ENCODE measurements at regions not wholly inside any gene's neighbourhood (a gene's known extent, or its start where the extent isn't known, plus 50 kb on each side); places are given as distances from the start of the nearest gene placed in this dataset.

DNA sequence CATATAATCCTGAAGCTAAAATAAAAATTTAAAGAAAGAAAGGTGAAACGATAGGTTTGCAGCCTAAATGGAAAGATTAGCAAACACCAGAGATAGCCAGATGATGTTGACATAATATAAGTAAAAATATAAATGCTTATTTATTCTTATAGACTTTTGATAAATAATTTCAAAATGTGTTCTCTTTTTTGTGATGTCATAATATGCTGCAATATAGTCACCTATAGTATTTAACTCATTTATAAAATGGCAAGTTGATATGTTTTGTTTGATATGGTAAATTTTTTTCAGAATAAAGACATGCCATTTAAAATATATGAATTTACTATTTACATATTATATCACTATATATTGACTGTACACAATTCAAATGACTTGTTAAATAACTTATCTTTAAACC lies 813.4 kb downstream of the LRFN5 start:
- Histone ChIP-seq H3K9me3 (replicated peaks in 1 of 11) (no peaks in the 10 kb centered on the region), H3K9ac (no peak overlapping the region), H3K4me1 (no peaks in the 10 kb centered on the region), H4K20me1 (no peaks in the 10 kb centered on the region), H3K36me3 (no peaks in the 10 kb centered on the region), H3K27ac (no peak overlapping the region), H3K4me2 (no peak overlapping the region), H3K27me3 (no peaks in the 10 kb centered on the region), H3K4me3 (no peak overlapping the region)
- no peak for TF ChIP-seq Cebpa-rat (IDR thresholded peaks at IDR 0.05)

DNA sequence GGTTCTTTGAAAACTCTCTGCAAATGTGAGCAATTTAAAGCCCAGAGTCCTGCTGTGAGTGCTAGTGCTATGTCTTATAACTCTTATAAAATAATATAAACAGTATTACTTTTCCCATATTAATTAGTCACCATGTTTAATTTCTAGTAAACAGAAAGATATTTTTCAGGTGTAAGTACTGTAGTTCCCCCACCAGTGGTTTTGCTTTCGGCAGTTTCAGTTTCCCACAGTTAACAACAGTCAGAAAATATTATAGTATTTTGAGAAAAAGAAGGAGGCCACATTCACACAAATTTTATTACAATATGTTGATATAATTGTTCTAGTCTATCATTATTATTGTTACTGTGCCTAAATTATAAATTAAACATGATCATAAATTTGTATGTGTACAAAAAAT lies 800.5 kb downstream of the LRFN5 start:
- TF ChIP-seq Cebpa-rat (IDR thresholded peaks at IDR 0.05), result no peak
- Histone ChIP-seq H3K4me1 (no peaks in the 10 kb centered on the region), H4K20me1 (no peaks in the 10 kb centered on the region), H3K36me3 (no peaks in the 10 kb centered on the region), H3K9me3 (replicated peaks in 1 of 11) (no peaks in the 10 kb centered on the region), H3K4me3 (no peak overlapping the region), H3K4me2 (no peak overlapping the region), H3K9ac (no peak overlapping the region), H3K27me3 (no peaks in the 10 kb centered on the region), H3K27ac (no peak overlapping the region)

DNA sequence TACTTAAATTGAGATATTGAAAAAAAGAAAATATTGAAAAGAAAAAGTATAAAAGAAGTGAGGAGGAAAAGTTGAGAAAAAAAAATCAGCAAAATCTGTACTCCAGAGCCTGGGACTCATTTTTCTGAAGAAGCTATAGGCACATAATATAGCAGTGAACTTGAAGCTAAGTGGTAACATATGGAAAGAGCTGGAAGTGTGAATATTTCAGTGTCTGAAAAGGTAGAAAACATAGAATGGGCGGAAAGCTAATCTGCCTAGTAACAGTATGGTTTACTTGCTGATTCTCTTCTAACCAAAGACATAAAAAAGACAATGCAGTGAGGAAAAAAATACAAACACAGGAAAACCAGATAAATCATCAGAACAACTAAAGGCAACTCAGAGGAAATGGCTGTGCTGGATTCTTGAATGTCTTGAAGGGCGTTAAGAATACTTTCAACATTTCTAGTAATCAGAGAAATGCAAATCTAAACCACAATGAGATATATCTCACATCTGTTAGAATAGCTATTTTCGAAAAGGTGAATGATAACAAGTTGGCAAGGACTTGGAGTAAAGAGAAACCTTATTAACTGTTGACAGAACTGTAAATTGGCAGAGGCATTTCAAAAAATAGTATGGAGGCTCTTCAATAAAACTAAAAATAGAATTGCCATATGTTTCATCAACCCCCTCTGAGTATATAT lies 784.6 kb downstream of the LRFN5 start:
- no peaks in the 10 kb centered on the region for H3K36me3 ChIP-seq
- H3K4me1 ChIP-seq, result peaks cover 0 to 5% (median 0%) of the 10 kb centered on the region in 10 experiments; a peak in 1 of 20 replicates
- H3K4me2 ChIP-seq, result no peak overlapping the region
- no peaks in the 10 kb centered on the region for H3K9me3 ChIP-seq (replicated peaks in 1 of 11)
- H4K20me1 ChIP-seq, result no peaks in the 10 kb centered on the region
- no peak overlapping the region for H3K27ac ChIP-seq
- H3K4me3 ChIP-seq, result no peak overlapping the region
- no peak for TF ChIP-seq Cebpa-rat (IDR thresholded peaks at IDR 0.05)
- no peak overlapping the region for H3K9ac ChIP-seq
- H3K27me3 ChIP-seq, result no peaks in the 10 kb centered on the region

DNA sequence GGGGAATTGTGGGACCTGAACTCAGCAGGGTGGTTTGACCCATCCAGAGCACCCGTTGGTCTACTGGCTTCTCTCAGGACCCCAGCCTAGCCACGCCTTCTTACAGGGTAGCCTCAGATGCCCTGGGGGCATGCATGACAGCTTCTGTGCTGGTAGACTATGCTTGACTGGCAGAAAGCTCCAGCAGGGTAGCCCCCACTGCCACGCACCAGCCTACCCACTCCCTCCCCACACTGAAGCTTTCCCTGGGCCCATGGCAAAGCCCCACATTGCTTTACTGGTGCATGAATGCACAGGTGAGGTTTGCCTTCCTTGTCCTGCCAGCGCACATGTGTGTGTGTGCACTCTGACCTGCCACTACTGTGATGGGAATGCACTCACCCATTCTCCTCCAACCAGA lies 772.2 kb downstream of the LRFN5 start:
- Histone ChIP-seq H3K4me2 (no peak overlapping the region), H3K27me3 (no peaks in the 10 kb centered on the region), H3K36me3 (no peaks in the 10 kb centered on the region), H3K9me3 (replicated peaks in 1 of 11) (no peaks in the 10 kb centered on the region), H3K4me1 (no peaks in the 10 kb centered on the region), H4K20me1 (no peaks in the 10 kb centered on the region), H3K4me3 (no peak overlapping the region), H3K9ac (no peak overlapping the region), H3K27ac (no peak overlapping the region)
- TF ChIP-seq Cebpa-rat (IDR thresholded peaks at IDR 0.05), result no peak

DNA sequence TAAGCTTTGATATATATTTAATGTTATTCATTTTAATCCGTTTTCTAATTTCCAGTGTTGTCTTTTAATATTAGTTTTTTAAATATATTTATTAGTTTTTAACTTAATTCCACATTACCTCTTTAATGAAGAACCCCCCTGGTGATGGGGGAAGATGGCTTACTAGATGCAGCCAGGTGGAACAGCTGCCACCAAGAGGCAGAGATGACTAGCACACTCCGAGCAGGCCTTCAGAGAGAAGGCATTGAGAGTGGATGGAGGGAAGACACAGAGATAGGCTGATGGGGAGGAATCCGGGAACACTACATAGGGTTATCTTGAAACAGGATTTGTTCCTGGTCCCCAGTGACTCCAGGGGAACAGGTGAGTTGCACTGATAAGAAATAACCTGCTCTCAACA lies 771.6 kb downstream of the LRFN5 start:
- Histone ChIP-seq H3K36me3 (no peaks in the 10 kb centered on the region), H4K20me1 (no peaks in the 10 kb centered on the region)

DNA sequence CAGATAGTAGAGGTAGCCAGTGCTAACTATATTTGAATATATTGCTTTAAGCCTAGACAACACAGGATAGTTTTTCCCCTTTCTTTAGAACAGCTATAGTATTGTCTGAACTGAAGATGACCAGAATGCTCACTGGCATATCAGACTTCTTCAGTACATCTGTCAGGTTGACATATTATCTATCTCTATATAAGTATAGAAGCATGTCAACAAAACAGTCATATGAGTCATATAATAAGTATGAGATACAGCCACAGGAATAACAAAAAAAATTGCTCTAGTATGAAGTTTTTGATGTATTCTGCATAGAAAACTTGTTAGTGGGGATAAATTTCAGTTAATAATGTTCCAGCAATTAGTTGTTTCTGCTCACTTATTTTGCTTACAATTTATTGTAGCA lies 767.7 kb downstream of the LRFN5 start:
- H3K27me3 ChIP-seq, result no peaks in the 10 kb centered on the region
- no peak overlapping the region for H3K9ac ChIP-seq
- no peak overlapping the region for H3K4me2 ChIP-seq
- no peaks in the 10 kb centered on the region for H4K20me1 ChIP-seq
- no peaks in the 10 kb centered on the region for H3K36me3 ChIP-seq
- no peaks in the 10 kb centered on the region for H3K9me3 ChIP-seq (replicated peaks in 1 of 11)
- no peak for TF ChIP-seq Cebpa-rat (IDR thresholded peaks at IDR 0.05)
- H3K27ac ChIP-seq, result no peak overlapping the region
- H3K4me1 ChIP-seq, result no peaks in the 10 kb centered on the region
- H3K4me3 ChIP-seq, result no peak overlapping the region

More for the DNA sequence above, 771.6 kb downstream of the LRFN5 start:
- Histone ChIP-seq H3K27me3 (no peaks in the 10 kb centered on the region), H3K27ac (no peak overlapping the region), H3K4me3 (no peak overlapping the region), H3K9ac (no peak overlapping the region), H3K9me3 (replicated peaks in 1 of 11) (no peaks in the 10 kb centered on the region), H3K4me2 (no peak overlapping the region), H3K4me1 (no peaks in the 10 kb centered on the region)
- no peak for TF ChIP-seq Cebpa-rat (IDR thresholded peaks at IDR 0.05)

DNA sequence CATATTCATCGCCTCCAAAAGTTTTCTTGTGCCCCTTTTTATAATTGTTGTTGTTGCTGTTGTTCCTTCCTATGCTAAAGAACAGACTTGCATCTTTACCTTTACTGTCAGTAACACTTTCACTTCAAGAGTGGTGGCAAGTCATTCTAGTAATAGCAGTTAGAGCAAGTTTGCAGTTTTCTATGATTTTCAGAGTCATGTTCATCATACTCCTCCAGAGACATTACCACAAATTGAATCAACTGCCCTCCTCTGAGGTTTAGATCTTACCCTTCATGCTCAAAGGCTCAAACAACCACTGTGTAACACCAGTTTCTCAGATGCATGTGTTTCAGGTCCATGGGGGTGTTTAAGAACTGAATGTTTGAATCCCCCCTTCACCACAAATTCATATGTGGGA lies 763.4 kb downstream of the LRFN5 start:
- Histone ChIP-seq H3K4me2 (no peak overlapping the region), H3K9me3 (replicated peaks in 1 of 11) (no peaks in the 10 kb centered on the region; a peak in 1 of 22 replicates), H3K9ac (no peak overlapping the region), H3K36me3 (no peaks in the 10 kb centered on the region), H3K27me3 (no peaks in the 10 kb centered on the region), H3K4me1 (no peaks in the 10 kb centered on the region), H3K4me3 (no peak overlapping the region), H3K27ac (no peak overlapping the region), H4K20me1 (no peaks in the 10 kb centered on the region)
- TF ChIP-seq Cebpa-rat (IDR thresholded peaks at IDR 0.05), result no peak

DNA sequence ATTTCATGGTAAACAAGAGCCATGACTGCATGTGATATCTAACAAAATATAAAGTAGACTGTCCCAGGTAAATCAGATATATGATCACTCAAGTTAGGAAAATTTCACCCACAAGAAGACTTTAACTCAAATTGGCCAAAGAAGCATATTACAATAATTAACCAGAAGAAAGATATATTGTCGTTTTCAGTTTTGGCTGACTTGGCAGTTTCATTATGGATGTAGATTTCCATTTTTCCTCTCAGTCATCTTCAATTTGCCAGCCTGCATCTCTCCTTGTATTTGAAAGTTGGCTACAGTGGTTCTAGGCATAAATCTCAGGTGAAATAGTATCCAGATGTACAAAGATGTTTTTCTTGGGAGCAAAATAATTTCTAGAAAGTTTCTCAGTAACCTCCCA lies 761.6 kb downstream of the LRFN5 start:
- Histone ChIP-seq H3K4me3 (no peak overlapping the region), H3K9me3 (replicated peaks in 1 of 11) (no peaks in the 10 kb centered on the region; a peak in 1 of 22 replicates), H3K9ac (no peak overlapping the region), H4K20me1 (no peaks in the 10 kb centered on the region), H3K4me1 (no peaks in the 10 kb centered on the region), H3K36me3 (no peaks in the 10 kb centered on the region), H3K27me3 (no peaks in the 10 kb centered on the region), H3K27ac (no peak overlapping the region), H3K4me2 (no peak overlapping the region)
- no peak for TF ChIP-seq Cebpa-rat (IDR thresholded peaks at IDR 0.05)

DNA sequence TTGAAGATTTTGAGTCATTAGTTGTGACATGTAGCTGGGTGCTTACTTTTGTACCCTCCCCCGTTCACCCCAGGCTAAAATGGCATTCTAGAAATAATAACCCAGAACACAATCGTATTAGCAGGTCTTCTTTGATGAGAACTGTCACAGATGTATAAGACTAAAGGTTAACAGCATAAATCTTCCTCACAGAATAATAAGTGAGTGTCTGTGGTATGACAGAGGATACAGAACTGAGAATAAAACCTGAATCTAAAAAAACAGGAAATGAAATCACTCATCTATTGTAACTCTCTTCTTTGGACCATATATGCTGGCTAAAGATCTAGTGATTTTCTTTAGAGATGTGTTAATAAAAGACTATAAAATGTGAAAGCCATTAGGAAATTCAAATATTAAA lies 746.6 kb downstream of the LRFN5 start:
- Histone ChIP-seq H3K9me3 (replicated peaks in 1 of 11) (no peaks in the 10 kb centered on the region), H3K4me2 (no peak overlapping the region)

DNA sequence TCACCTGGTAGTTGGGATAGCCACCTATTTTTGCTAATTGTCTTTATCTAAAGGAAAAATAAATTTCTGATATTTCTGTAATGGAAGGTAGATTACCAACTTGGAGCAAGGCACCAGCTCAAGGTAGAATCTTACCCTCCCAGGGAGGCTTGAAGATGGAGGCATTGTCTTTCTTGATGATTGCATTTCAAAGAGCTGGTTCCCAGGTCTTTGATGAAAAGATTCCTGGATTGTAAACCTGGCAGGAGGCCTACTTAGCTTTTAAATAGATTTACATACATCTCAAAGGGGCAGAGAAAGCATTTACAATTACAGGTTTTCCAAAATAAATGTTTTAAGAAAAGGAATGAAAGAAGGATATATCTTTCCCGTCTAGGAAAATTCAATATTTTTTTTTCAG lies 729.2 kb downstream of the LRFN5 start:
- no peak overlapping the region for H3K27ac ChIP-seq
- no peak for TF ChIP-seq Cebpa-rat (IDR thresholded peaks at IDR 0.05)
- peaks cover 0 to 14% (median 0%) of the 10 kb centered on the region in 10 experiments; a peak in 2 of 20 replicates for H3K4me1 ChIP-seq
- H4K20me1 ChIP-seq, result no peaks in the 10 kb centered on the region
- no peak overlapping the region for H3K4me2 ChIP-seq
- H3K36me3 ChIP-seq, result no peaks in the 10 kb centered on the region
- H3K27me3 ChIP-seq, result no peaks in the 10 kb centered on the region
- no peak overlapping the region for H3K9ac ChIP-seq
- peaks cover 0 to 15% (median 0%) of the 10 kb centered on the region in 11 experiments; a peak in 3 of 22 replicates for H3K9me3 ChIP-seq (replicated peaks in 1 of 11)
- no peak overlapping the region for H3K4me3 ChIP-seq

More for the DNA sequence above, 746.6 kb downstream of the LRFN5 start:
- TF ChIP-seq Cebpa-rat (IDR thresholded peaks at IDR 0.05), result no peak
- H4K20me1 ChIP-seq, result no peaks in the 10 kb centered on the region
- H3K4me3 ChIP-seq, result no peak overlapping the region
- H3K27ac ChIP-seq, result no peak overlapping the region
- H3K27me3 ChIP-seq, result no peaks in the 10 kb centered on the region
- no peaks in the 10 kb centered on the region; a peak in 1 of 20 replicates for H3K4me1 ChIP-seq
- no peaks in the 10 kb centered on the region for H3K36me3 ChIP-seq
- H3K9ac ChIP-seq, result no peak overlapping the region
